AG04449 (cell line): ENCODE measurements at regions not wholly inside any gene's neighbourhood (a gene's known extent, or its start where the extent isn't known, plus 50 kb on each side); places are given as distances from the start of the nearest gene placed in this dataset.

Source experiments
- CTCF ChIA-PET: fragments of 350-600 bp; formaldehyde crosslinking; extraction: SDS; loops from one replicate; lab custom pipeline; 2021; ENCODE audit warnings: antibody characterized with exemption; lab: Yijun Ruan, JAX
- POLR2A ChIA-PET: fragments of 400-600, 350-600 bp; formaldehyde crosslinking; extraction: SDS; loops from one replicate; lab custom pipeline; 2020; ENCODE audit warnings: antibody characterized with exemption, inconsistent platforms; lab: Yijun Ruan, JAX
- DNase-seq: peaks from one replicate; pipeline ENCODE4 v3.0.0-alpha.2; 2010; ENCODE audit warnings: low read depth, low spot score
- H3K4me3 ChIP-seq: 2 replicates; pipeline ENCODE4 v1.5.1; 2011; ENCODE audit warnings: low read depth, mild to moderate bottlenecking, control low read depth, low read length
- TF ChIP-seq, protein P1 (sequence below): IDR thresholded peaks from one replicate; pipeline ENCODE4 v1.5.1; 2011; ENCODE audit warnings: mild to moderate bottlenecking, moderate library complexity, low read length, control low read depth, inconsistent platforms; ENCODE audit not compliant: insufficient read depth; ENCODE audit errors: missing control alignments

DNA sequence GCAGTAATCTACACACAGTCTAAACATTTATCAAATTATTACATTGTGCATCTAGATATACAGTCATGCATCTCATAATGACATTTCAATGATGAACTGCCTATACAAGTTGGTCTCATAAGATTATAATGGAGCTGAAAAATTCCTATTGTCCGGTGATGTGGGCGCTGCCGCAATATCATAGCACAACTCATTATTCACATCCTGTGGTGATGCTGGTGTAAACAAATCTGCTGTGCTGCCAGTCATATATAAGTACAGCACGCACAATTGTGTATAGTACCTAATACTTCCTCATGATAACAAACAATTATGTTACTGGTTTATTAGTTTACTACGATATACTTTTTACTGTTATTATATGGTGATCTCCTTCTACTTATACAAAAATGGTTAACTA, 768.8 kb upstream of the NOVA1 start:
- ChIA-PET POLR2A (no interaction called here), CTCF (no interaction called here)
- DNase-seq, result no peak
- no peak overlapping the region for H3K4me3 ChIP-seq
- TF ChIP-seq, protein P1, sequence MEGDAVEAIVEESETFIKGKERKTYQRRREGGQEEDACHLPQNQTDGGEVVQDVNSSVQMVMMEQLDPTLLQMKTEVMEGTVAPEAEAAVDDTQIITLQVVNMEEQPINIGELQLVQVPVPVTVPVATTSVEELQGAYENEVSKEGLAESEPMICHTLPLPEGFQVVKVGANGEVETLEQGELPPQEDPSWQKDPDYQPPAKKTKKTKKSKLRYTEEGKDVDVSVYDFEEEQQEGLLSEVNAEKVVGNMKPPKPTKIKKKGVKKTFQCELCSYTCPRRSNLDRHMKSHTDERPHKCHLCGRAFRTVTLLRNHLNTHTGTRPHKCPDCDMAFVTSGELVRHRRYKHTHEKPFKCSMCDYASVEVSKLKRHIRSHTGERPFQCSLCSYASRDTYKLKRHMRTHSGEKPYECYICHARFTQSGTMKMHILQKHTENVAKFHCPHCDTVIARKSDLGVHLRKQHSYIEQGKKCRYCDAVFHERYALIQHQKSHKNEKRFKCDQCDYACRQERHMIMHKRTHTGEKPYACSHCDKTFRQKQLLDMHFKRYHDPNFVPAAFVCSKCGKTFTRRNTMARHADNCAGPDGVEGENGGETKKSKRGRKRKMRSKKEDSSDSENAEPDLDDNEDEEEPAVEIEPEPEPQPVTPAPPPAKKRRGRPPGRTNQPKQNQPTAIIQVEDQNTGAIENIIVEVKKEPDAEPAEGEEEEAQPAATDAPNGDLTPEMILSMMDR, result no peak

DNA sequence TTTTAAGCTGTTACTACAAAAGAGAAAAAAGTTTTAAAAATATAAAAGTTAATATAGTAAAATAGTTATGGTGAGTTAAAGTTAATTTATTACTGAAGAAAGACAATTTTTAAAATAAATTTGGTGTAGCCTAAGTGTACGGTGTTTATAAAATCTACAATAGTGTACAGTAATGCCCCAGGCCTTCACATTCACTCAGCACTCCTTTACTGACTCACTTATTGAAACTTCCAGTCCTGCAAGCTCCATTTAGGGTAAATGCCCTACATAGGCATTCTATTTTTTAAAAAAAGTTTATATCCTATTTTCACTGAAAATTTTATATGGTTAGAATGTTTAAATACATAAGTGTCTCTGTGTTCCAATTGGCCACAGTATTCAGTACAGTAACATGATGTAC, 769.5 kb upstream of the NOVA1 start:
- CTCF ChIA-PET, result no interaction called here
- no peak for DNase-seq
- H3K4me3 ChIP-seq, result no peak overlapping the region
- TF ChIP-seq, protein P1, result no peak
- POLR2A ChIA-PET, result no interaction called here

DNA sequence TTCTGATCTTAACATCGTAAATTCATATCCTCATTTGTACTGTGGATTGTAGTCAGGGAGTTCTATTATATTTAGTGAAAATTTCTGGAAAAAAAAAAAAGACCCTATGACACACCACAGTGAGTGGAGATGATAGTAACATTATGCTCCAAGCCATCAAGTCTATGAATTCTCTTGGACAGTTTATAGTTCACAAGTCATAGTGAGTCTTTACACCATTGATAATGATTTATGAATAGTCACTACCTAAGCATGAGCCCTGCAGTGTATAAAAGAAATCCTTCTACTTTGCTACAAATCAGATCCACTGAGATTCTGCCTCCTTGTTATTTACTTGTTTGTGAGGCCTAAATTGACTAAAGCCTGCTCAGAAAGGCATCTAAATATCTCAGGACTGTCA, 772.2 kb upstream of the NOVA1 start:
- no peak for DNase-seq
- no peak overlapping the region for H3K4me3 ChIP-seq
- TF ChIP-seq, protein P1, result no peak
- POLR2A ChIA-PET, result no interaction called here
- CTCF ChIA-PET, result no interaction called here

DNA sequence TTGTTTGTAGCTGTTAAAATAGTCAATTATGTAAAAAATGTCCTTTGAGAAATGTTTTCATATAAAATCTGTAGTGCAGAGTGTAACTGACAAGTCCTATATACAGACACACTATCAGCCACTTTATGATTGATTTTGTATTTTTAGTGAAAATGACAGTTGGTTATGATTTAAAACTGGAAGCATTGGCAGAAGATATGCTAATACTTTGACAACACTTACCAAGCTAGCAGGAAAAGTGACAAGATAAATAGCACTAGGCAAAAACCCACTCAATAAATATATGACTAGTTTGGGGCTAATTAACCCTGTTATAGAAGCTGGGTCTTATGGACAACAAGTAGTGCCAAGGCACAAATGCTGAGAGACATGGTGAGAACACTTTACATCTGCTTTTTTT, 772.9 kb upstream of the NOVA1 start:
- no peak for DNase-seq
- ChIA-PET CTCF (no interaction called here), POLR2A (no interaction called here)
- TF ChIP-seq, protein P1, result no peak
- H3K4me3 ChIP-seq, result no peak overlapping the region

DNA sequence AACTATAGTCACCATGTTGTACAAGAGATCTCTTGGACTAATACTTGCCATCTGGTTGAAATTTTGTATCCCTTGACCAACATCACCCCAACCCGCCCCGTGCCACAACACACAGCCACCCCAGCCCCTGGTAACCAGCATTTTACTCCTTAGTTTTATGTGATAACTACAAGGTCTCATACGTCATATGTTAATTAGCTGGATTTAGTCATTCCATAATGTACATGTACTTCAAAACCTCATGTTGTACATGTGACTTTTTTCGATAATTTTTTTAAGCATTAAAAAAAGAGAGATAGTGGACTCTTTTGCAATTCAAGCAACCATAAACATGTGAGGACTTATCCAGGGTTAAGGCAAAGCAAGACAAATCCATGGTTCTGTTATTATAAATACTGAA, 773.4 kb upstream of the NOVA1 start:
- TF ChIP-seq, protein P1, result no peak
- H3K4me3 ChIP-seq, result no peak overlapping the region
- POLR2A ChIA-PET, result no interaction called here
- CTCF ChIA-PET, result no interaction called here
- DNase-seq, result no peak

DNA sequence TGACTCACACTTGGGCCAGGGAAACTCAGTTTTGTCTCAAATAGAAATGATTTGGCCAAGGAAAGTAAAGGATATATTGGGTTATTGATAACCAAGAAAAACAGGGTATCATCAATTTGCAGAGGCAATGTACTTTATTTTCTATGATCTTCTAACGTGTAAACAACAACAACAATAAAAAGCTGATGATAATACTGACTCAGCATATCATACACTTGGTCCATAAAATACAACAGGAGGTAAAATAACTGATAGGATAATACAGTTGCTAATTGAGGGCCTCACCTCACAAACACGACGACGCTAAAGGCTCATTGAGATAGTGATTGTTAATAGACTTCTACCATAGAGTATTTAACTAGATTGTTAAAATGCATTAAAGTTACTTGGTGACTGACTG, 774.0 kb upstream of the NOVA1 start:
- CTCF ChIA-PET, result no interaction called here
- no peak overlapping the region for H3K4me3 ChIP-seq
- TF ChIP-seq, protein P1, result no peak
- POLR2A ChIA-PET, result no interaction called here
- DNase-seq, result no peak
